ENCODE measurements at regions not wholly inside any gene's neighbourhood (a gene's known extent, or its start where the extent isn't known, plus 50 kb on each side); places are given as distances from the start of the nearest gene placed in this dataset.

GRCh38 chr3:107239703-107240102, 137.5 kb upstream of the CCDC54 start:
- TF ChIP-seq REST (IDR thresholded peaks at IDR 0.05; ENCODE audit: unreplicated experiment) (no peak), EZH2 (IDR thresholded peaks at IDR 0.05; ENCODE audit: low read depth, unreplicated experiment) (no peak), CTCF (conservative IDR thresholded peaks at IDR 0.05; ENCODE audit: low read depth in 2 of 2) (no peak), JUNB (IDR thresholded peaks at IDR 0.05; ENCODE audit: unreplicated experiment) (no peak), EZH2phosphoT487 (IDR thresholded peaks at IDR 0.05; ENCODE audit: unreplicated experiment) (no peak), ZNF114 (CRISPR knock-in tag; IDR thresholded peaks at IDR 0.05) (no peak), POLR2AphosphoS5 (IDR thresholded peaks at IDR 0.05; ENCODE audit: low read depth) (no peak), CREB1 (CRISPR knock-in tag; IDR thresholded peaks at IDR 0.05; ENCODE audit: low read depth) (no peak), ZNF331 (CRISPR knock-in tag; IDR thresholded peaks at IDR 0.05; ENCODE audit: low read depth) (no peak), ETS1 (IDR thresholded peaks at IDR 0.05) (no peak), STAT1 (IDR thresholded peaks at IDR 0.05; ENCODE audit: unreplicated experiment) (no peak)

Data from GM23338 (cell line).